ENCODE measurements at regions not wholly inside any gene's neighbourhood (a gene's known extent, or its start where the extent isn't known, plus 50 kb on each side); places are given as distances from the start of the nearest gene placed in this dataset.

GRCh38 chr7:34493752-34494151 is 164.3 kb upstream of the NPSR1 start:
- TF ChIP-seq CTCF (IDR thresholded peaks at IDR 0.05) (no peak), POLR2A (IDR thresholded peaks at IDR 0.05) (no peak)

Measured in testis (tissue), 2 donors.